Adrenal gland (tissue), 5 donors: ENCODE measurements at regions not wholly inside any gene's neighbourhood (a gene's known extent, or its start where the extent isn't known, plus 50 kb on each side); places are given as distances from the start of the nearest gene placed in this dataset.

Experiments
- CTCF ChIP-seq, 6 experiments: fragments of 450-650 bp in 4 of 6; fragments of 200-600 bp in 2 of 6; sonication (generic) in 1 of 6; IDR thresholded peaks; 1 replicate in 5 of 6; 2 replicates in 1 of 6; pipeline versions ENCODE4 v1.5.1 to v1.8.0; 2016 to 2021; ENCODE audit warnings: antibody characterized with exemption in 6 of 6, mild to moderate bottlenecking in 2 of 6, moderate library complexity in 1 of 6
- POLR2A ChIP-seq, 2 donors: fragments of 450-650 bp; IDR thresholded peaks; one replicate each; pipeline ENCODE4 v1.6.1; 2017; ENCODE audit warnings: antibody characterized with exemption in 2 of 2, mild to moderate bottlenecking in 2 of 2, moderate library complexity in 1 of 2
- donor health status: DM: no; HTN: no; CAD: no.

GRCh38 chr4:180637616-180638015 is 1605.6 kb upstream of the TENM3 start:
- TF ChIP-seq CTCF (IDR thresholded peaks at IDR 0.05) (no peak), POLR2A (IDR thresholded peaks at IDR 0.05) (no peak)
